ENCODE measurements at regions not wholly inside any gene's neighbourhood (a gene's known extent, or its start where the extent isn't known, plus 50 kb on each side); places are given as distances from the start of the nearest gene placed in this dataset.
A peak's percentile ranks its signal among the peaks of the same experiment; 100 is the strongest.

DNA sequence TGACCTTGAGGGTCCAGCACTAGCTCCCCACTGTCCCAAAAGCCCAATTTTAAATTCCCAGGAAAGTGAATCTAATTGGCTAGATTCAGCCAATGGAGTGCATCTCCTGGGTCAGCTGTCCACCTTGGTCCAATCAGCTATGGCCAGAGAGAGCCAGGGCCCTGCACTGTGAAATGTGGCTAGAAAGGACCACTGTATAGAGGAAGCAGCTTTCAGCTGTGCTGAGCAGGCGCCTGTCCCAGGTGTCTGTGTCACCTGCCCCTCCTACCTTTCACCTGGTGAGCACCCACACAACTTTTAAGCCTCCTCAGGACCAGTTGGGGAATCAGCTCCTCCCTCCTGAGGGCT lies 186.2 kb downstream of the DRD1 start:
- TF ChIP-seq USF2 (IDR thresholded peaks at IDR 0.05), result 0 out of 2 replicates have a peak, but pooled peaks have one; percentile 25
- TF ChIP-seq NPAS2 (CRISPR knock-in tag; IDR thresholded peaks at IDR 0.05; ENCODE audit: borderline replicate concordance), result no peak
- peaks cover under 1% of the 10 kb centered on the region; the same call in 1 of the 3 replicates for H3K9me3 ChIP-seq
- no peak overlapping the region for H3K4me3 ChIP-seq
- FAIRE-seq (no peak), DNase-seq (ENCODE audit: low read depth in 1 of 2, low spot score in 1 of 2) (no peak), ATAC-seq (no peak)
- H3K27ac ChIP-seq, result no peak overlapping the region
- ChIA-PET POLR2A (no interaction called here), CTCF (interaction anchor here (1.0 to 1.4 kb wide), 2 partner anchors 15 to 24 kb away, joined by 3 read pairs; no protein-coding TSS in a partner anchor)
- 67% methylated on average over 1 of the region's 1 CpG for WGBS (ENCODE audit: missing lambda C conversion rate)
- H3K4me2 ChIP-seq, result no peak overlapping the region
- peaks cover 6% of the 10 kb centered on the region; the same call in 2 of the 3 replicates for H3K4me1 ChIP-seq

DNA sequence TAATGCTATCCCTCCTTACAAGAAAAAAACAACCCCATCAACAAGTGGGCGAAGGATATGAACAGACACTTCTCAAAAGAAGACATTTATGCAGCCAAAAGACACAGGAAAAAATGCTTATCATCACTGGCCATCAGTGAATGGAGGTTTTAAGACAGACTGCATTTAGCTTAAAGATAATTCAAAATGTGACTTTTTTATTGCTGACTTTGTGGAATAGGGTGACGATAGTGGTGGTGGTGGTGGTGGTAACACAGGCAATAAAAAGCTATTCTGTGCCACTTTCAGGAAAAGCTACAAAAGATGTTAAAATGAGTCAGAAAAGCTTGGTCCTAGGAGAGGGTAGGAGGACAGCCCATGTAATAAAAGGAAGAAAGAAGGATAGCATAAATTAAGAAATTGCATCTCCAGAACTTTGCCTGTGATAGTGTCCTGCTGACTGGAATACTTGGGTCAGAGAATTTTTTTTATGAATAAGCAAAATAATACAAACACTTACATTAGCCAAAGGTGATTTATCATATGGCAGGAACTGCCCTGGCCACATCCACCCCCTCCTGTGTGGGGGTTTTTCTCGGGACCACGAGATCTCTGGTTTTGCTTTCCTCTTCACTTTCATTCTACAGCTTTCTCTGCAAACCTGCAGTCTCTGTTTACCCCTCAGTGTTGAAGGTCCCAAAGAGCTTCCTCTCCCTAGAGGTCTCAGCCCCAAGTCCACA lies 186.7 kb downstream of the DRD1 start:
- WGBS (ENCODE audit: missing lambda C conversion rate), result 70% methylated on average over 4 of the region's 4 CpGs
- Histone ChIP-seq H3K4me2 (no peak overlapping the region), H3K9me3 (no peaks in the 10 kb centered on the region), H3K4me3 (no peak overlapping the region), H3K27ac (no peak overlapping the region), H3K4me1 (peaks cover 6% of the 10 kb centered on the region; the same call in 2 of the 3 replicates)
- ChIA-PET POLR2A (no interaction called here), CTCF (interaction anchor here (0.8 to 1.4 kb wide), 3 partner anchors 11 to 25 kb away, joined by 3 read pairs; no protein-coding TSS in a partner anchor)
- FAIRE-seq (no peak), ATAC-seq (no peak), DNase-seq (ENCODE audit: low read depth in 1 of 2, low spot score in 1 of 2) (no peak)
- TF ChIP-seq EHMT2 (IDR thresholded peaks at IDR 0.05; ENCODE audit: low read depth) (no peak), FOSB (CRISPR knock-in tag; IDR thresholded peaks at IDR 0.05) (no peak), NPAS2 (CRISPR knock-in tag; IDR thresholded peaks at IDR 0.05; ENCODE audit: borderline replicate concordance) (no peak), MAFK (IDR thresholded peaks at IDR 0.05; ENCODE audit: partially characterized antibody) (peak; percentile 31)
- TF ChIP-seq, protein P1, sequence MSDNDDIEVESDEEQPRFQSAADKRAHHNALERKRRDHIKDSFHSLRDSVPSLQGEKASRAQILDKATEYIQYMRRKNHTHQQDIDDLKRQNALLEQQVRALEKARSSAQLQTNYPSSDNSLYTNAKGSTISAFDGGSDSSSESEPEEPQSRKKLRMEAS (IDR thresholded peaks at IDR 0.05), result no peak
- TF ChIP-seq, protein P2, sequence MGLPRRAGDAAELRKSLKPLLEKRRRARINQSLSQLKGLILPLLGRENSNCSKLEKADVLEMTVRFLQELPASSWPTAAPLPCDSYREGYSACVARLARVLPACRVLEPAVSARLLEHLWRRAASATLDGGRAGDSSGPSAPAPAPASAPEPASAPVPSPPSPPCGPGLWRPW (IDR thresholded peaks at IDR 0.05), result no peak

DNA sequence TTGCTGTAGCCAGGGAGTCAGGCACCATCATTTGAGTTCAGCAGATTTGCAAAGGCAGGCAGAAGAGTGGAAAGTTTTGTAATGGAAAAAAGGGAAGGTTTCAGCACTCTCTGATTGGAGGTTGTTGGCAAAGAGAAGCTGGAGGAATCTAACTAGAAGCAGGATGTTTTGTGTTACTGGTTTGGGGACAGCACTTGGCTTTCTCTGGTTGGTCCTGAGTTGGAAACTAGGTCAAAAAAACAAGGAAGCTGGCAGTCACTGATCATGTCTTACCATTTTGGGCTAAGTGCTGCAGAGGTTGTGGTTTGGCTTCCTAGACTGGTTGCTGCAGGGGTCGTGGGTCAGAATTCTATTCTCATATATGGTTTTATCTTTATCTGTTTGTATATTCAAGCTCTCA lies 189.8 kb downstream of the DRD1 start:
- Histone ChIP-seq H3K27ac (peak overlapping the region in 1 of 2 experiments; percentile 3; a peak in 1 of 6 replicates), H3K4me1 (no peaks in the 10 kb centered on the region; the same call in 2 of the 3 replicates), H3K4me2 (no peak overlapping the region), H3K9me3 (no peaks in the 10 kb centered on the region), H3K4me3 (no peak overlapping the region)
- POLR2A ChIA-PET, result no interaction called here
- 0% methylated on average over 1 of the region's 1 CpG for WGBS (ENCODE audit: missing lambda C conversion rate)
- ATAC-seq (no peak), FAIRE-seq (no peak), DNase-seq (ENCODE audit: low read depth in 1 of 2, low spot score in 1 of 2) (no peak)
- no peak for TF ChIP-seq ESRRA (IDR thresholded peaks at IDR 0.05; ENCODE audit: borderline replicate concordance, low read length)
- TF ChIP-seq RCOR1 (IDR thresholded peaks at IDR 0.05; ENCODE audit: low read depth, low read length), result no peak
- no peak for TF ChIP-seq USF2 (IDR thresholded peaks at IDR 0.05)
- no peak for TF ChIP-seq E2F6 (IDR thresholded peaks at IDR 0.05; ENCODE audit: borderline replicate concordance, low read depth)
- TF ChIP-seq POLR2AphosphoS2 (conservative IDR thresholded peaks at IDR 0.05; ENCODE audit: low read length), result no peak
- TF ChIP-seq JUNB (IDR thresholded peaks at IDR 0.05), result no peak
- no peak for TF ChIP-seq HOXB5 (CRISPR knock-in tag; IDR thresholded peaks at IDR 0.05)
- no peak for TF ChIP-seq HOXA7 (CRISPR knock-in tag; IDR thresholded peaks at IDR 0.05)
- CTCF ChIA-PET, result interaction anchor here (1.4 kb wide), 1 partner anchor 43 kb away, joined by 5 read pairs; no protein-coding TSS in a partner anchor

DNA sequence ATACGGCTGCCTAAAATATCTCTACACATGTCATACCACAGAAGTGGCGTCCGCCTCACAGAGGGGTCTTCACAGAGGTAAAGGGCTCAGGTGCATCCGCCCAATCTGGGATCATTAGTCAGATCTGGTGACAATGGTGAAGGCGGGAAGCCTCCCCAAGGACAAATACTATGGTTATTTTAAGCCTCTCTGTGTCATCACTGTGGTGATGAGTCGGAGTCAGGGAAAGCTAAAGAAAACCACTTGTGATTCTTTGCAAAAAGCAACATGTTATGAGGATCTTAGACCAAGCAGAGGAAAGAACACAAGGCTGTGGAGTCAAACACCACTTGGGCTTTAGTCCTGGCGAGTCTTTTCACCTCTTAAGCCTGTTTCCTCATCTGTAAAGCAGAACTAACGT lies 190.4 kb downstream of the DRD1 start:
- no peaks in the 10 kb centered on the region for H3K9me3 ChIP-seq
- DNase-seq (ENCODE audit: low read depth in 1 of 2, low spot score in 1 of 2), result no peak
- ATAC-seq, result 0 out of 6 replicates have a peak, but pooled peaks of 1 of the 2 experiments have one; percentile 44
- WGBS (ENCODE audit: missing lambda C conversion rate), result 36% methylated on average over 8 of the region's 8 CpGs
- FAIRE-seq, result no peak
- CTCF ChIA-PET, result no interaction called here
- peak overlapping the region in 1 of 2 experiments; percentile 3; a peak in 1 of 6 replicates for H3K27ac ChIP-seq
- H3K4me2 ChIP-seq, result no peak overlapping the region
- POLR2A ChIA-PET, result no interaction called here
- no peak overlapping the region for H3K4me3 ChIP-seq
- no peaks in the 10 kb centered on the region; the same call in 2 of the 3 replicates for H3K4me1 ChIP-seq
- TF ChIP-seq ZFP36 (IDR thresholded peaks at IDR 0.05; ENCODE audit: borderline replicate concordance, partially characterized antibody) (no peak), CHD4 (IDR thresholded peaks at IDR 0.05; ENCODE audit: borderline replicate concordance) (no peak), HOXB13 (CRISPR knock-in tag; IDR thresholded peaks at IDR 0.05; ENCODE audit: low read depth) (no peak), HOXB5 (CRISPR knock-in tag; IDR thresholded peaks at IDR 0.05) (no peak), FOSL2 (IDR thresholded peaks at IDR 0.05) (no peak), FOSL2 (CRISPR knock-in tag; IDR thresholded peaks at IDR 0.05) (no peak), CBX8 (IDR thresholded peaks at IDR 0.05) (no peak)
- TF ChIP-seq, protein P3, sequence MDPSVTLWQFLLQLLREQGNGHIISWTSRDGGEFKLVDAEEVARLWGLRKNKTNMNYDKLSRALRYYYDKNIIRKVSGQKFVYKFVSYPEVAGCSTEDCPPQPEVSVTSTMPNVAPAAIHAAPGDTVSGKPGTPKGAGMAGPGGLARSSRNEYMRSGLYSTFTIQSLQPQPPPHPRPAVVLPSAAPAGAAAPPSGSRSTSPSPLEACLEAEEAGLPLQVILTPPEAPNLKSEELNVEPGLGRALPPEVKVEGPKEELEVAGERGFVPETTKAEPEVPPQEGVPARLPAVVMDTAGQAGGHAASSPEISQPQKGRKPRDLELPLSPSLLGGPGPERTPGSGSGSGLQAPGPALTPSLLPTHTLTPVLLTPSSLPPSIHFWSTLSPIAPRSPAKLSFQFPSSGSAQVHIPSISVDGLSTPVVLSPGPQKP (IDR thresholded peaks at IDR 0.05; ENCODE audit: low read depth, low read length), result no peak

Data from A549 (cell line).